ENCODE measurements at regions not wholly inside any gene's neighbourhood (a gene's known extent, or its start where the extent isn't known, plus 50 kb on each side); places are given as distances from the start of the nearest gene placed in this dataset.

GRCh38 chr3:28033059-28033784 is 208.2 kb upstream of the CMC1 start:
- Histone ChIP-seq H3K27me3 (ENCODE audit: insufficient read depth, low read length) (peaks cover 11% of the 10 kb centered on the region), H2AFZ (ENCODE audit: low read length, unreplicated experiment) (no peak overlapping the region), H3K27ac (ENCODE audit: low read depth, low read length) (no peak overlapping the region)

DNA sequence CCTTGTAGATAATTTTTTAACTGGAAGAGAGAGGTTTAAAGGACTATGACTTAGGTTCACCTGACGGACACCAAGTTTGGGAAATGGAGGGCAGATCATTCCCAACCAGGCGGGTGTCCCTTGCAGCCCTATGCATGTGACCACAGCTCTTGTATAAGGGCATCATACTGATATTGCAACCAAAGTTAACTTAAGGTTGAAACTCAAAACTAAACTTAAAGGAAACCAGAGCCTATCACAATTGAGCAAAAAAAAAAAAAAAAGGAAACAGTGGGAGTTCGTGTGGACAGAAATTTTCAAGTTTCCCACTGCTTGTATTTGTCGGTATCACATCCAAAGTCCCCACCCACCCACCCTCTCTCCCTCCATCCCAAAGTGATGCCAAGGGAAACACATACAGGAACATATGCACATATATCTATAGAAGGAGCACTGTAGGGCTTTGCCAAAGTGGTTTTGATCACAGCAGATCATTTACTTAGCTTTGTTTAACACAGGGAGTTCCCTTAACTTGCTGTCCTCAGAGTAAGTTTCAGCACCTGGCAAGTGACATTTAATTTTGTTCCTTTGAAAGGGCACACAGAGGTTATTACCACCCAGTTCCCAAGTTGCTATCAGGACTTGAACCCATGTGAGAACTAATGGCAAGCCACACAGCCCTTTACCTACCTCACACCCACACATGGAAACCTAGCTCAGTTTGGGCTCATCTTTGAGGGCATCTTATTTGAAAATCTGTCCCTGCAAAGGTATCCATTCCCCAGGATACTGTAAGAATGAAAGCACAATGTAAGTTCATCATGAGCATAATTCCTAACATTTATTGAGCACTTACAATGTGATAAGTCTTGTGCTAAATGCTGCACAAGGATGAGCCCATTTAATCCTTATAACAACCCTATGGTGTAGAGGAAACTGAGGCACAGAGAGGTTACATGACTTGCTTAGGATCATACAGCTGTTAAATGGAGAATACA is 204.5 kb upstream of the CMC1 start:
- H3K4me1 ChIP-seq (ENCODE audit: control insufficient read depth, insufficient read depth, low read length, unreplicated experiment), result no peaks in the 10 kb centered on the region
- H3K4me3 ChIP-seq (ENCODE audit: low read depth, low read length), result no peak overlapping the region
- no peak overlapping the region for H2AFZ ChIP-seq (ENCODE audit: low read length, unreplicated experiment)
- H3K79me2 ChIP-seq (ENCODE audit: control insufficient read depth, insufficient read depth, low read length, unreplicated experiment), result no peaks in the 10 kb centered on the region
- H3K27ac ChIP-seq (ENCODE audit: low read depth, low read length), result no peak overlapping the region
- no peaks in the 10 kb centered on the region for H3K36me3 ChIP-seq (ENCODE audit: insufficient read depth, low read length)
- no peaks in the 10 kb centered on the region for H3K27me3 ChIP-seq (ENCODE audit: insufficient read depth, low read length)

More at GRCh38 chr3:28033059-28033784, 208.2 kb upstream of the CMC1 start:
- Histone ChIP-seq H3K4me1 (ENCODE audit: control insufficient read depth, insufficient read depth, low read length, unreplicated experiment) (no peaks in the 10 kb centered on the region), H3K36me3 (ENCODE audit: insufficient read depth, low read length) (no peaks in the 10 kb centered on the region), H3K79me2 (ENCODE audit: control insufficient read depth, insufficient read depth, low read length, unreplicated experiment) (no peaks in the 10 kb centered on the region), H3K4me3 (ENCODE audit: low read depth, low read length) (no peak overlapping the region)

DNA sequence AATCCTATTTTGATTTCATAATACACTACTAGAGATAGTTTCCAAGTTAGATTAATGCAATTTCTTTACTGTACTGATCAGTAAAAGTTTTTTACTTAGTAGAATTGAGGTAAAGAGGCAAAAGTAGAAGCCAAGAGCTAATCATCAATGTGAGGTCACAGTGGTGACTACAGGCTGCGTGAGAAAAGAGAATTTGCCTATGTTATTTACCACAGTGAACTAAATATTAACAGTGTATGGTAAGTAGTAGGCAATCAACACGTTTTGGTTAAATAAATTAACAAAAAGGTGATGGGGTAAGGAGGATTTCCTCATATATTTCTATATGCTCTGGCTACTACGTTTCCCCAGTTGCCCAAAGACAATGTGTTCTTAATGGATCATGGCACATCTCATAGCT is 202.2 kb upstream of the CMC1 start:
- H3K27ac ChIP-seq (ENCODE audit: low read depth, low read length), result no peak overlapping the region
- no peak overlapping the region for H3K4me3 ChIP-seq (ENCODE audit: low read depth, low read length)
- no peaks in the 10 kb centered on the region for H3K4me1 ChIP-seq (ENCODE audit: control insufficient read depth, insufficient read depth, low read length, unreplicated experiment)
- no peak overlapping the region for H2AFZ ChIP-seq (ENCODE audit: low read length, unreplicated experiment)
- H3K27me3 ChIP-seq (ENCODE audit: insufficient read depth, low read length), result no peaks in the 10 kb centered on the region
- H3K79me2 ChIP-seq (ENCODE audit: control insufficient read depth, insufficient read depth, low read length, unreplicated experiment), result no peaks in the 10 kb centered on the region
- no peaks in the 10 kb centered on the region for H3K36me3 ChIP-seq (ENCODE audit: insufficient read depth, low read length)

GRCh38 chr3:28039829-28040228 is 201.6 kb upstream of the CMC1 start:
- H3K4me1 ChIP-seq (ENCODE audit: control insufficient read depth, insufficient read depth, low read length, unreplicated experiment), result no peaks in the 10 kb centered on the region
- H3K27me3 ChIP-seq (ENCODE audit: insufficient read depth, low read length), result no peaks in the 10 kb centered on the region
- H3K36me3 ChIP-seq (ENCODE audit: insufficient read depth, low read length), result no peaks in the 10 kb centered on the region
- no peak overlapping the region for H3K4me3 ChIP-seq (ENCODE audit: low read depth, low read length)
- H2AFZ ChIP-seq (ENCODE audit: low read length, unreplicated experiment), result no peak overlapping the region
- no peaks in the 10 kb centered on the region for H3K79me2 ChIP-seq (ENCODE audit: control insufficient read depth, insufficient read depth, low read length, unreplicated experiment)
- no peak overlapping the region for H3K27ac ChIP-seq (ENCODE audit: low read depth, low read length)

DNA sequence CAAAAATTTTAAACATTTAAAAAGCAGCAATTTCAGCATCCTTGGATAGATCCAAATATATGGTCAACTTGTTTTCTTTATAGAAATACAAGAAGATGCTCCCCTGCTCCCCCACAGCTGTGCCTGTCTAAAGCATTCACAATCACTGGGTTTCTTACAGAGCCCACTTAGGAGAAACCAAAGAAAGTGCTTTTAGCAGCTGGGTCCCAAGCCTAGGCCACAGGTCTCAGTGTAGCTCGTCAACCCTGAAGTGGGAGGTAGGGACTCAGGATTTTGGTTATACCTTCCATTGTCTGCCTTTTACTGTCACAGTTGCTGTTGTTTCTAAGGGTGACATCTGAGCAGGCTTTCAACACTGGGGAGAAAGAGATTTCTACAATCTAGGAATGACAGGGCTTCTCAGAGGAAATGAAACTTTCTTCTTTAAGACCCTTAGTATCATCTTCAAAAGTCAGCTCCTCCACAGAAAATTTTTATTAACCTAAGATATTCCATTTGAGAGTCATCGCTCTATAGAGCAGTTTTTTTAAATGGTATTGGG is 199.3 kb upstream of the CMC1 start:
- H3K27me3 ChIP-seq (ENCODE audit: insufficient read depth, low read length), result no peaks in the 10 kb centered on the region
- no peak overlapping the region for H3K4me3 ChIP-seq (ENCODE audit: low read depth, low read length)
- H2AFZ ChIP-seq (ENCODE audit: low read length, unreplicated experiment), result no peak overlapping the region
- H3K36me3 ChIP-seq (ENCODE audit: insufficient read depth, low read length), result no peaks in the 10 kb centered on the region
- no peaks in the 10 kb centered on the region for H3K79me2 ChIP-seq (ENCODE audit: control insufficient read depth, insufficient read depth, low read length, unreplicated experiment)
- no peaks in the 10 kb centered on the region for H3K4me1 ChIP-seq (ENCODE audit: control insufficient read depth, insufficient read depth, low read length, unreplicated experiment)
- H3K27ac ChIP-seq (ENCODE audit: low read depth, low read length), result no peak overlapping the region

DNA sequence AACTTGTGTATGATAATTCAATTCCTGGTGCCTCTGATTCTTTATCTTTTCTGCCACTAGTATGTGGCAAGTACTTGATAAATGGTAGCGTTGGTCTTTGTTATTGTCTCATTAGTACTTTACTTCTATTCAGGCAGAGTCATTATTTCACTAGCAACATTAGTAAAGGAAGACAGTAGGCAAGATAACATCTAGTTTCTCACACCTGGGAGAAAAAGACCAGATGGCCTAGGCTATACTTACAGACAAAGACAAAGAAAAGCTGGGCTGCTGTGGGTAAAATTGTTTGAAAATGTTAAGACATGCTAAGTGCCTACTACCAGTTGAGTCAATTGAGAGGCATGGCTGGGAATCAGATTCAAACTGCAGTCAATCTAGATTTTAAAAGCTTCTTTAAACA is 198.7 kb upstream of the CMC1 start:
- Histone ChIP-seq H3K27ac (ENCODE audit: low read depth, low read length) (no peak overlapping the region), H2AFZ (ENCODE audit: low read length, unreplicated experiment) (no peak overlapping the region), H3K79me2 (ENCODE audit: control insufficient read depth, insufficient read depth, low read length, unreplicated experiment) (no peaks in the 10 kb centered on the region), H3K4me3 (ENCODE audit: low read depth, low read length) (no peak overlapping the region), H3K4me1 (ENCODE audit: control insufficient read depth, insufficient read depth, low read length, unreplicated experiment) (no peaks in the 10 kb centered on the region), H3K36me3 (ENCODE audit: insufficient read depth, low read length) (no peaks in the 10 kb centered on the region), H3K27me3 (ENCODE audit: insufficient read depth, low read length) (no peaks in the 10 kb centered on the region)

DNA sequence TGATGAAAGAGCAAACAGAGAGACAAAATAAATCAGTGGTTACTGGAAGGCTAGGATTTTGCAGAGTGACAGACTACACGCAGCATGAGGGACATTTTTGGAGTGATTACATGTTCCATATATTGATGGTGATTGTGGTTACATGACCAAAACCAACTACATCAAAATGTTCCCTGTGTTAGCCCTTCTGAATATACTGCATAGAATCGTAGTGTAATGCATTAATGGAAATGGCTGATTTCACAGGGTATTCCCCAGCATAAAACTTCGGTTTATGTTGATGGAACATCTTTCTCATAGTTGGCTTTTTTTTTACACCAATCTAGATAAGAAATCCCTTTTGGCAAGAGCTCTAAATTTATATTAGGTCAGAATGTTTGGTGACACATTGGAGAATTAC is 191.3 kb upstream of the CMC1 start:
- no peaks in the 10 kb centered on the region for H3K27me3 ChIP-seq (ENCODE audit: insufficient read depth, low read length)
- H2AFZ ChIP-seq (ENCODE audit: low read length, unreplicated experiment), result no peak overlapping the region
- H3K4me3 ChIP-seq (ENCODE audit: low read depth, low read length), result no peak overlapping the region
- H3K27ac ChIP-seq (ENCODE audit: low read depth, low read length), result peak overlapping the region; percentile 62
- no peaks in the 10 kb centered on the region for H3K79me2 ChIP-seq (ENCODE audit: control insufficient read depth, insufficient read depth, low read length, unreplicated experiment)
- H3K36me3 ChIP-seq (ENCODE audit: insufficient read depth, low read length), result no peaks in the 10 kb centered on the region
- H3K4me1 ChIP-seq (ENCODE audit: control insufficient read depth, insufficient read depth, low read length, unreplicated experiment), result peaks cover 38% of the 10 kb centered on the region

DNA sequence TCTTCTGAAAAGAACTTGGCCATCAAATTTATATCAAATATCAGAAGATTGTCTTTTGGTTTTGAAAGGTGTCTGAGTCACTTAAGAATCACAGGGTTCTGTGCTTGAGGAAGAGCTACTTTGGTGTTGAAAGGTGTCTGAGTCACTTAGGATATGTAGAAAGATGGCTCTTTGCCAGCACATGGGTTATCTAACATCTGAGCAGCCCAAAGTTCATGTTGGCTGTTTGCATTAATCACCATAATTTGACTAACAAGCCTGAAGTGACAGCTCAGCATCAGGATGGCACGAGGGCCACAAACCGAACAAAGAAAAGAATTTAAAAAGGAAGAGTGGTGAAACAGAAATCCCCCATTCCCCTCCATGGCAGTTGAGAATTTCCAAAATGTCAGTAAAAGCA is 190.5 kb upstream of the CMC1 start:
- peaks cover 38% of the 10 kb centered on the region for H3K4me1 ChIP-seq (ENCODE audit: control insufficient read depth, insufficient read depth, low read length, unreplicated experiment)
- peak overlapping the region; percentile 62 for H3K27ac ChIP-seq (ENCODE audit: low read depth, low read length)
- H2AFZ ChIP-seq (ENCODE audit: low read length, unreplicated experiment), result no peak overlapping the region
- no peaks in the 10 kb centered on the region for H3K36me3 ChIP-seq (ENCODE audit: insufficient read depth, low read length)
- H3K27me3 ChIP-seq (ENCODE audit: insufficient read depth, low read length), result no peaks in the 10 kb centered on the region
- H3K4me3 ChIP-seq (ENCODE audit: low read depth, low read length), result no peak overlapping the region
- H3K79me2 ChIP-seq (ENCODE audit: control insufficient read depth, insufficient read depth, low read length, unreplicated experiment), result no peaks in the 10 kb centered on the region

GRCh38 chr3:28053759-28054158 is 187.7 kb upstream of the CMC1 start:
- Histone ChIP-seq H3K27me3 (ENCODE audit: insufficient read depth, low read length) (no peaks in the 10 kb centered on the region), H3K79me2 (ENCODE audit: control insufficient read depth, insufficient read depth, low read length, unreplicated experiment) (no peaks in the 10 kb centered on the region), H3K36me3 (ENCODE audit: insufficient read depth, low read length) (no peaks in the 10 kb centered on the region), H3K4me3 (ENCODE audit: low read depth, low read length) (no peak overlapping the region), H3K27ac (ENCODE audit: low read depth, low read length) (peak overlapping the region; percentile 57), H2AFZ (ENCODE audit: low read length, unreplicated experiment) (peak overlapping the region; percentile 1), H3K4me1 (ENCODE audit: control insufficient read depth, insufficient read depth, low read length, unreplicated experiment) (peaks cover 38% of the 10 kb centered on the region)

DNA sequence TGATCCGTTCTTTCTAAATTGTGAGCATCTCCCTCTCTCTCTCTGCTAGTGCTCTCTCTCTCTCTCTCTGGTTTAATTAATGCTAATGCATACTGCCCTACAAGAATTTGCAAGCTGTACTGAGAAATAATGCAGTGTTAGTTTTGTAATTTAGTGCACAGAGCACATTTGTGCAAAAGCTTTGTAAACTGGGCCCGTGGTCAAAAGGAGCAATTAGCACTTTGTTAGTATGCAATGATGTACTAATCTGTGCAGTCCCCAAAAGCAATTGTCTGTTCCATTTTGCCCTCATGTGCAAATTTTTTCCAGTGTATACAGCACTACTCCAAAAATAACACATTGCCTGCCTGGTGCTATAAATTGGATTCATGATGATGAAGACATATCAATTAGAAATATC is 184.6 kb upstream of the CMC1 start:
- no peak overlapping the region for H2AFZ ChIP-seq (ENCODE audit: low read length, unreplicated experiment)

More for the DNA sequence above, 184.6 kb upstream of the CMC1 start:
- Histone ChIP-seq H3K27ac (ENCODE audit: low read depth, low read length) (no peak overlapping the region), H3K27me3 (ENCODE audit: insufficient read depth, low read length) (no peaks in the 10 kb centered on the region), H3K36me3 (ENCODE audit: insufficient read depth, low read length) (no peaks in the 10 kb centered on the region), H3K4me3 (ENCODE audit: low read depth, low read length) (no peak overlapping the region), H3K4me1 (ENCODE audit: control insufficient read depth, insufficient read depth, low read length, unreplicated experiment) (peaks cover 23% of the 10 kb centered on the region), H3K79me2 (ENCODE audit: control insufficient read depth, insufficient read depth, low read length, unreplicated experiment) (no peaks in the 10 kb centered on the region)
